GM21526 (cell line): ENCODE measurements at regions not wholly inside any gene's neighbourhood (a gene's known extent, or its start where the extent isn't known, plus 50 kb on each side); places are given as distances from the start of the nearest gene placed in this dataset.
"Not testable (repeated sequence)": the region's sequence is repeated elsewhere in the genome, so short reads cannot be mapped to it uniquely, and the experiment has no call there.

ENCODE experiments used
- ATAC-seq: cut with Tn5 transposase; IDR thresholded peaks from one replicate; pipeline ENCODE4 v1.9.1; 2021; ENCODE audit warnings: moderate library complexity; ENCODE audit not compliant: unreplicated experiment, low FRiP score

GRCh38 chr10:107552963-107553362 lies 388.5 kb upstream of the SORCS1 start:
- no peak for ATAC-seq

GRCh38 chr10:107548301-107548700 lies 383.8 kb upstream of the SORCS1 start:
- ATAC-seq = no peak

GRCh38 chr10:107546986-107547385 lies 382.5 kb upstream of the SORCS1 start:
- no peak for ATAC-seq

- no peak for ATAC-seq
Observed at GRCh38 chr10:107546284-107546683, 381.8 kb upstream of the SORCS1 start.

- no peak for ATAC-seq
Observed at GRCh38 chr10:107545717-107546116, 381.2 kb upstream of the SORCS1 start.

- ATAC-seq = no peak
Observed at GRCh38 chr10:107544706-107545520, 380.4 kb upstream of the SORCS1 start.

GRCh38 chr10:107542607-107543006 lies 378.1 kb upstream of the SORCS1 start:
- no peak for ATAC-seq

GRCh38 chr10:107542016-107542415 lies 377.5 kb upstream of the SORCS1 start:
- no peak for ATAC-seq

- no peak for ATAC-seq
Observed at GRCh38 chr10:107540981-107541380, 376.5 kb upstream of the SORCS1 start.

- ATAC-seq = no peak
Observed at GRCh38 chr10:107529350-107529749, 364.8 kb upstream of the SORCS1 start.

- no peak for ATAC-seq
Observed at GRCh38 chr10:107520348-107520747, 355.8 kb upstream of the SORCS1 start.

GRCh38 chr10:107517811-107518210 lies 353.3 kb upstream of the SORCS1 start:
- ATAC-seq = no peak

GRCh38 chr10:107516349-107516748 lies 351.8 kb upstream of the SORCS1 start:
- ATAC-seq = no peak

- ATAC-seq = not testable (repeated sequence)
Observed at GRCh38 chr10:107504011-107504410, 339.5 kb upstream of the SORCS1 start.

- ATAC-seq = no peak
Observed at GRCh38 chr10:107502229-107502985, 337.9 kb upstream of the SORCS1 start.

GRCh38 chr10:107498983-107499382 lies 334.5 kb upstream of the SORCS1 start:
- no peak for ATAC-seq

- ATAC-seq = no peak
Observed at GRCh38 chr10:107497024-107497423, 332.5 kb upstream of the SORCS1 start.

- ATAC-seq = no peak
Observed at GRCh38 chr10:107496594-107496993, 332.1 kb upstream of the SORCS1 start.

GRCh38 chr10:107492389-107492788 lies 327.9 kb upstream of the SORCS1 start:
- ATAC-seq = no peak

GRCh38 chr10:107490389-107490788 lies 325.9 kb upstream of the SORCS1 start:
- ATAC-seq = no peak

GRCh38 chr10:107487284-107487683 lies 322.8 kb upstream of the SORCS1 start:
- no peak for ATAC-seq

GRCh38 chr10:107485019-107485418 lies 320.5 kb upstream of the SORCS1 start:
- no peak for ATAC-seq
